Endothelial cell of umbilical vein (primary cell): ENCODE measurements at regions not wholly inside any gene's neighbourhood (a gene's known extent, or its start where the extent isn't known, plus 50 kb on each side); places are given as distances from the start of the nearest gene placed in this dataset.

ENCODE experiments used
- BruUV-seq: library from RNA; stranded (reverse); fragments of 400-500 nt; replicated peaks from 2 replicates; lab custom pipeline; 2021; lab: Mats Ljungman, UMichigan
- CTCF ChIA-PET: fragments of 300-600, 350-600 bp; sonication (Branson Sonifier 250); formaldehyde crosslinking; loops from one replicate; lab custom pipeline; 2021; ENCODE audit warnings: antibody characterized with exemption, inconsistent platforms; lab: Charles Lee
- POLR2A ChIA-PET: fragments of 300-600, 350-600 bp; sonication (Branson Sonifier 250); formaldehyde crosslinking; loops from one replicate; lab custom pipeline; 2021; ENCODE audit warnings: antibody characterized with exemption, inconsistent platforms; lab: Charles Lee
- DNase-seq: peaks from one replicate; pipeline ENCODE4 v3.0.0-alpha.2; 2011; ENCODE audit warnings: low read depth, low spot score
- FAIRE-seq: peaks from 2 replicates; lab custom pipeline; 2011; peaks lifted over from hg19 to GRCh38; lab: Jason Lieb, UNC
- H2AFZ ChIP-seq: 2 replicates; pipeline ENCODE4 v1.6.0; 2012; ENCODE audit warnings: low read depth, low read length, control low read depth, inconsistent platforms
- H3K27ac ChIP-seq: 2 replicates; pipeline ENCODE4 v1.5.1; 2011; ENCODE audit warnings: low read depth, mild to moderate bottlenecking, control low read depth, low read length, moderate library complexity; ENCODE audit not compliant: insufficient read depth
- H3K27me3 ChIP-seq, 2 experiments: 2 replicates each; pipeline versions ENCODE4 v1.6.0 to v1.6.1; 2011; ENCODE audit warnings: low read length in 2 of 2, mixed read lengths in 1 of 2; ENCODE audit not compliant: control insufficient read depth in 2 of 2, insufficient read depth in 2 of 2
- H3K36me3 ChIP-seq, 2 experiments: 2 replicates in 1 of 2; 3 replicates in 1 of 2; pipeline ENCODE4 v1.5.1; 2011; ENCODE audit warnings: low read length in 2 of 2, mild to moderate bottlenecking in 1 of 2, moderate library complexity in 1 of 2; ENCODE audit not compliant: control insufficient read depth in 2 of 2, insufficient read depth in 2 of 2; ENCODE audit errors: extremely low read depth in 1 of 2
- H3K4me1 ChIP-seq: 3 replicates; pipeline ENCODE4 v1.5.1; 2011; ENCODE audit warnings: mild to moderate bottlenecking, low read length; ENCODE audit not compliant: control insufficient read depth, insufficient read depth; ENCODE audit errors: extremely low read depth
- H3K4me2 ChIP-seq: 2 replicates; pipeline ENCODE4 v1.6.1; 2011; ENCODE audit warnings: low read length, control low read depth, mixed read lengths; ENCODE audit not compliant: insufficient read depth
- H3K4me3 ChIP-seq, 3 experiments: fragments of 200-600 bp in 1 of 3; sonication (generic), shearing (Covaris generic) in 1 of 3; replicated peaks in 1 of 3; 2 replicates each; pipeline ENCODE4 v1.5.1; 2011 to 2016; ENCODE audit warnings: control low read depth in 3 of 3, low read length in 3 of 3, mild to moderate bottlenecking in 2 of 3, inconsistent platforms in 1 of 3, low read depth in 1 of 3, moderate library complexity in 1 of 3; ENCODE audit not compliant: insufficient read depth in 1 of 3
- H3K79me2 ChIP-seq: 2 replicates; pipeline ENCODE4 v1.6.0; 2012; ENCODE audit warnings: low read length, inconsistent platforms; ENCODE audit not compliant: control insufficient read depth, insufficient read depth
- H3K9ac ChIP-seq: replicated peaks from 2 replicates; pipeline ENCODE3; 2011; ENCODE audit warnings: low read length, control low read depth; ENCODE audit not compliant: insufficient read depth; ENCODE audit errors: extremely low read depth
- H3K9me1 ChIP-seq: replicated peaks from 3 replicates; pipeline ENCODE4 v1.6.0; 2011; ENCODE audit warnings: mild to moderate bottlenecking, low read length; ENCODE audit not compliant: control insufficient read depth, insufficient read depth; ENCODE audit errors: extremely low read depth
- H3K9me3 ChIP-seq: replicated peaks from 2 replicates; pipeline ENCODE4 v1.5.1; 2012; ENCODE audit warnings: low read length, inconsistent platforms; ENCODE audit not compliant: control insufficient read depth, insufficient read depth
- H4K20me1 ChIP-seq: replicated peaks from 2 replicates; pipeline ENCODE3; 2011; ENCODE audit warnings: mild to moderate bottlenecking, low read length; ENCODE audit not compliant: control insufficient read depth, insufficient read depth; ENCODE audit errors: extremely low read depth
- CTCF ChIP-seq, 2 donors: IDR thresholded peaks; 1 replicate in 1 of 2; 2 replicates in 1 of 2; pipeline ENCODE4 v1.5.1; 2011; ENCODE audit warnings: low read length in 2 of 2, mild to moderate bottlenecking in 2 of 2, moderate library complexity in 2 of 2, control low read depth in 1 of 2, inconsistent platforms in 1 of 2, low read depth in 1 of 2; ENCODE audit not compliant: insufficient read depth in 1 of 2; ENCODE audit errors: extremely low read depth in 1 of 2
- EZH2 ChIP-seq: IDR thresholded peaks from 2 replicates; pipeline ENCODE4 v1.6.1; 2012; ENCODE audit warnings: borderline replicate concordance, low read depth, mild to moderate bottlenecking, moderate library complexity, low read length, inconsistent platforms; ENCODE audit not compliant: severe bottlenecking
- FOS ChIP-seq: IDR thresholded peaks from 2 replicates; pipeline ENCODE4 v1.6.1; 2011; ENCODE audit warnings: mild to moderate bottlenecking, low read length, moderate library complexity, borderline replicate concordance; ENCODE audit not compliant: insufficient read depth
- GATA2 ChIP-seq: IDR thresholded peaks from 2 replicates; pipeline ENCODE4 v1.7.0; 2011; ENCODE audit warnings: low read depth, mild to moderate bottlenecking, moderate library complexity, mixed read lengths, low read length; ENCODE audit not compliant: insufficient read length, insufficient read depth
- JUN ChIP-seq: IDR thresholded peaks from 2 replicates; pipeline ENCODE4 v1.6.1; 2011; ENCODE audit warnings: borderline replicate concordance, low read depth; ENCODE audit not compliant: insufficient read length, insufficient read depth
- MAX ChIP-seq: IDR thresholded peaks from 2 replicates; pipeline ENCODE4 v1.6.1; 2011; ENCODE audit not compliant: insufficient read depth, insufficient read length
- MYC ChIP-seq: IDR thresholded peaks from one replicate; pipeline ENCODE4 v1.6.1; 2011; ENCODE audit warnings: mild to moderate bottlenecking, low read depth, low read length
- POLR2A ChIP-seq: IDR thresholded peaks from 2 replicates; pipeline ENCODE4 v1.6.1; 2012; ENCODE audit warnings: low read depth, mild to moderate bottlenecking, control low read depth, low read length
- POLR2AphosphoS5 ChIP-seq: IDR thresholded peaks from 2 replicates; pipeline ENCODE4 v1.6.1; 2012; ENCODE audit warnings: low read depth, mild to moderate bottlenecking, control low read depth, low read length, moderate library complexity; ENCODE audit not compliant: insufficient read depth
- dilution Hi-C: fragments of 300-500 bp; cut with MboI; formaldehyde crosslinking; loops from one replicate; pipeline ENCODE4 v1.15.0; 2019; ENCODE audit warnings: low sequenced_read_pairs; ENCODE audit not compliant: extremely low pct_ligation_motif_present
- intact Hi-C: fragments of 100-400 bp; cut with micrococcal nuclease; formaldehyde crosslinking; loops from one replicate; pipeline ENCODE4 v1.10.0; 2022

- no TSS peak for BruUV-seq
- Histone ChIP-seq H4K20me1 (no peaks in the 10 kb centered on the region), H3K4me3 (no peak overlapping the region), H3K27me3 (no peaks in the 10 kb centered on the region), H3K9ac (no peak overlapping the region), H3K9me1 (no peaks in the 10 kb centered on the region), H3K4me2 (no peak overlapping the region), H3K4me1 (peaks cover 2% of the 10 kb centered on the region), H3K79me2 (no peaks in the 10 kb centered on the region), H2AFZ (no peak overlapping the region), H3K27ac (no peak overlapping the region), H3K36me3 (no peaks in the 10 kb centered on the region), H3K9me3 (no peaks in the 10 kb centered on the region)
- no peak for TF ChIP-seq JUN
- no peak for TF ChIP-seq CTCF (IDR thresholded peaks at IDR 0.05; ENCODE audit: extremely low read depth in 1 of 2, insufficient read depth in 1 of 2, low read depth in 1 of 2, low read length in 2 of 2)
- no peak for TF ChIP-seq POLR2AphosphoS5
- TF ChIP-seq MYC, result no peak
- TF ChIP-seq EZH2, result no peak
- no peak for TF ChIP-seq GATA2
- no peak for TF ChIP-seq MAX
- no peak for TF ChIP-seq POLR2A
- TF ChIP-seq FOS, result no peak
- intact Hi-C loops (no loop called here), dilution Hi-C loops (no loop called here)
- CTCF ChIA-PET, result interaction anchor here (1.6 kb wide), 1 partner anchor 96 kb away, joined by 3 read pairs; no protein-coding TSS in a partner anchor
- POLR2A ChIA-PET, result no interaction called here
- FAIRE-seq (no peak), DNase-seq (no peak)
Observed at GRCh38 chr5:53334431-53334941, 145.9 kb upstream of the FST start.
